ENCODE measurements at regions not wholly inside any gene's neighbourhood (a gene's known extent, or its start where the extent isn't known, plus 50 kb on each side); places are given as distances from the start of the nearest gene placed in this dataset.
"Not testable (repeated sequence)": the region's sequence is repeated elsewhere in the genome, so short reads cannot be mapped to it uniquely, and the experiment has no call there.

- no peak for DNase-seq
Observed at GRCh38 chr12:19719672-19720071, 280.4 kb downstream of the AEBP2 start.

- DNase-seq, result no peak
Observed at GRCh38 chr12:19726122-19726521, 286.8 kb downstream of the AEBP2 start.

- DNase-seq, result no peak
Observed at GRCh38 chr12:19726592-19726991, 287.3 kb downstream of the AEBP2 start.

DNA sequence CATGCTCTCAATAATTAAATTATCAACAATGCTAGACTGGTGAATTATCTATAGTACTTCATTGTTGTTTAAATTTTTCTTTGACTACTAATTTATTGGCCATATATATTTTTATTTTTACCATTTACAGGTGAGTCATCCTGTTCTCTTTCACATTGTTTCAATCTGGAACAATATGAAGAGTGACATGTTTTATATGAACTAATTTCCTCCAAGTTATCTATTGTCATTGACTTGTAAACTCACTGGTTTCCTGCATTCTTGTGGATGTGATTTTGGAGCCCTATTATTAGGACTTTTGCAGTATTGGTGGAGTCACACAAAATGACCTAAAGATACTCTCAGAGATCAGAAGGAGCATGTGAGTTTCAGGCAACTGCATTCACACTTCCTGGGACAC is 297.7 kb downstream of the AEBP2 start:
- DNase-seq, result no peak

GRCh38 chr12:19739195-19739776 is 300.0 kb downstream of the AEBP2 start:
- DNase-seq, result no peak

- DNase-seq, result no peak
Observed at GRCh38 chr12:19740472-19741131, 301.3 kb downstream of the AEBP2 start.

- no peak for DNase-seq
Observed at GRCh38 chr12:19741132-19741489, 301.8 kb downstream of the AEBP2 start.

DNA sequence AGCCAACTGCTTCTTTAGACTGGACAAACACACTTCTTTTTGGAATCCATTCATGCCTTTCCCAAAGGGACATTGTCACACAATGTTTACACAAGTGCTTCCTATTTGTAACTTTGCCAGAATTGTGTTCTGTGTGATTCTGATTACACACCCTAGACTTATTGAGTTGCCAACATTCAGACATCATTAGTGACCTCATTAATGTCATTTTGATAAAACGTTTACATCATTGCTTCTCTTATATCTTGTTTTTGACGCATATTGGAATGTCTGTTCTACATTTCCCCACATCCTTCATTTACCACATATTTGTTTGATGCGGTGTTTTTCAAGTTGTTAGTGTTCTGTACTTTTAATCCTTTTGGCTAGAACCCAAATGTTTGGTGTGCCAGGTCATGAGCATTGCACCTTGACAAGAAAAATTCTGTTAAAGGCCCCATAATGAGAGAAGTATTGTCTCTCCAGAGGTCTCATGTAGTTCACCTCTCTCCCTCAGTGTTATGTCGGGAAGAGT is 305.5 kb downstream of the AEBP2 start:
- no peak for DNase-seq

DNA sequence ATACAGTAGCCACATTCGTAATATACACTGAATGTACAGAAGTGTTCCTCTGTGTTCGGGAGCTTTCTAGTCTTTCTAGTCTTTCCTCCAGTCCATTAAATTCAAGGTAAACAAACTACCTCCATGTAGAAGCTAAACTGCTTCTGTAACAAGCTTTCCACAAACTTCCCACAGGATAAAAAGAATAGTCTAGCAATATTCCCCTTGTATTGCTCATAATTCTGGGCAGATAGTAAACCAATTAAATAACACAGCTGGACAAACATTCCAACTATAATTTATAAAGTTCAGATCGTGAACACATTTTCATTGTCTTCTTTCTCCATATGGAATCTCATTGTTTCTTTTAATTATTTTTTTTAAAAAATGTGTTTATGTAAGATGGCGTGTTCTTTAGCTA is 307.2 kb downstream of the AEBP2 start:
- no peak for DNase-seq

DNA sequence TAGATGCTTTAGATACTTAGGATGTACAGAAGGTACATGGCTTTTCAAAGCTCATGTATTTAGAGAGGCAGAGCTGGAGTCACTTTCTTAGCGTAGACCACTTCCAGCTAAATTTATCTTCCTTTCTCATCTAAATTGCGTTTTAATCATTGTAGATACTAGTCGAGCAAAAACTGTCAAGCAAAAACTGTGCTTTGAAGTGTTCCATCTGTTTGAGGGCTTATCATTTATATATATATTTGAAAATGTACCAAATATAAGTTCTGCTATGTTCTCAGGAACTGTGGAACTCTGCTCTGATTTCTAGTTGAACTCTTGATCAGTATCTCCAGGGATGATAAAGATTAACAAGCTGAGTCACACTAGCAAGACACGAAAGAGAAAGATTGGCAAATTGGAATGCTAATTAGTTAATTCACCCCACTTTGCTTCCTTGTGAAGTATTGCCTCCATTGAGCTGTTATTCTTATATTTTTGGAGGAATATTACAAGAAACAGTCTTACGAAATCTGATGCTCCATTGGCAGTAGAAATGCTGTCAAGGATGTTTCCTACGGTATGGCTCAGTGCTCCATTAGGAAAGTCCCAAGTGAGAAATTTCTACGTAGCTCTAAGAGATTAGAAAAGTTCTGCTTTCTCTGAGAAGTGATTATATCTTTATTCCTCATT is 310.7 kb downstream of the AEBP2 start:
- no peak for DNase-seq

DNA sequence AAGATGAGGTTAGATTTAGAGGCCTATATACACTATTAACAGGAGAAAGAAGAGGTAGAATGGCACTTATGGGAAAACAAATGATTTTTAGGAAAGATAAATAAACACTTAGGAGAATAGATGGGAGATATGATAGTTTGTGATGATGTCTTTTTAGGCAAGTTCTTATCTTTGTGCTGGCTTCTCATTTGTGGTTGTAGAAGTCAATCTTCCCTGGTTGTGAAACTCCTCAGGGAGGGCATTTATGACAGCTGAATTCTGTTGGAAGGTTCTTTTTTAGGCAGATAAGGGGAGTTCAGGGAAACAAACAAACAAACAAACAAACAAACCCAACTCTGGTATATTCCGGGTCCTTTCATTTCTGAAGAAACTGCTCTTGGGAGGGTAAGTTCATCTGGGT is 311.8 kb downstream of the AEBP2 start:
- DNase-seq, result no peak

- no peak for DNase-seq
Observed at GRCh38 chr12:19752712-19753111, 313.4 kb downstream of the AEBP2 start.

DNA sequence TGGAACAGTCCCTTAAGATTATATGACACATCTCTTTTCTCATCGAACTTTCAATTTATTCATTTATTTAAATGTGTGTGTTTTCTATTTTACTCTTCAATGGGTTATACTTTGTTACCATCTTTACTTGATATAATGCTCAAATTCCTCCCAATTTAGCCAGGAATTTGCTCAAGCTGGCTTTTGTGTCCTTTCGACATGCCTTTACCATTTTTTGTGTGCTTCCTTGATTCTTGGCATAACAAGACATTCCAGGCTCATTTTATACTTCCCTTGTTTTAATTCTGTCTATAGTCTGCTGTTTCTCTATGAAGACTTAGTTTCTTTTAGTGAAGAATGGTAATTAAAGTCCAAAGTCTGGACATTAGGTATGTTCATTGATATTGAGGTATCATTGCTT is 315.8 kb downstream of the AEBP2 start:
- no peak for DNase-seq

DNA sequence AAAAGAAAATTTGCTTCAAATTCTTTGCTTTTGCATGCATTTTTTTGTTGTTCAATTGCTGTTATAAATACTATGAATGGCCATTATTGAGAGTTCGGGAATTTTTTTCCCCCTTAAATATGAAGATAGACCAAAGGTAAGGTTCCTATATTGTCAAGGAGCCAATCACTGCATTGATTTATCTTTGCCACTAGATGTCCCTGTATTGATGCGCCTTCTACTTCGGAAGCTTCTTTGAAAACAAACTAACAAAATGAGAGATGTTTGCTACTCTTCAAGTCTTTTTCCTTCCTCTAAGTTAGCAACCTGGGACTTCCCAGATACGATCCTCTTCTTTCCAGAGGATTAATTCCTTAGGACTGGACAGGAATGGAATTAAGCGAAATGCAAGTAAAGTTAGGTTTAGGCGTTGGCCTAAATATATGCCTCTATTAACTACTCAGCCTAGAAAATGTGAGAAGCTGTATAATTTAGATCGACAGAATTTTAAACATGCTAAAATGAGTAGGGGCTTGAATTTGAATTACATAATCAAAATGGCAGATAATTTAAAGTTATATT is 318.1 kb downstream of the AEBP2 start:
- DNase-seq, result no peak

DNA sequence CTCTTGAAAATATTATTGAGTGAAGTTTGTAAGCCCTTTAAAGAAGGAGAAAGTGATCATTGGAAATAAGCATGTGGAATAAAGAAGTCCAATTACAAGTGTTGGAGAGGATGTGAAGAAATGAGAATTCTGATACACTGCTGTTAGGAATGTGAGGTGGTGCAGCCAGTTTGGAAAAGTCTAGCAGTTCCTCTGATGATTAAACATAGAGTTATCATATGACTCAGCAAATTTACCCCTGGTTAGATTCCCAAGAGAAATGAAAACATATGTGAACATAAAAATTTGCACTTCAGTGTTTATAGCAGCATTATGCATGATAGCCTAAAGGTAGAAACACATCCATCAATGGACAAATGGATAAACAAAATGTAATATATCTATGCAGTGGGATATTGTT is 319.9 kb downstream of the AEBP2 start:
- DNase-seq, result no peak

GRCh38 chr12:19760611-19761010 is 321.3 kb downstream of the AEBP2 start:
- DNase-seq, result no peak

- DNase-seq, result no peak
Observed at GRCh38 chr12:19761463-19761862, 322.2 kb downstream of the AEBP2 start.

GRCh38 chr12:19763488-19763887 is 324.2 kb downstream of the AEBP2 start:
- DNase-seq, result no peak

- DNase-seq, result no peak
Observed at GRCh38 chr12:19764408-19764807, 325.1 kb downstream of the AEBP2 start.

- no peak for DNase-seq
Observed at GRCh38 chr12:19771858-19772257, 332.6 kb downstream of the AEBP2 start.

GRCh38 chr12:19772776-19773175 is 333.5 kb downstream of the AEBP2 start:
- no peak for DNase-seq

GRCh38 chr12:19775241-19775640 is 335.9 kb downstream of the AEBP2 start:
- DNase-seq, result no peak

GRCh38 chr12:19775976-19776375 is 336.7 kb downstream of the AEBP2 start:
- DNase-seq, result not testable (repeated sequence)

- no peak for DNase-seq
Observed at GRCh38 chr12:19778172-19778571, 338.9 kb downstream of the AEBP2 start.
